Endothelial cell of umbilical vein (primary cell): ENCODE measurements at regions not wholly inside any gene's neighbourhood (a gene's known extent, or its start where the extent isn't known, plus 50 kb on each side); places are given as distances from the start of the nearest gene placed in this dataset.

Experiments used
- CTCF ChIP-seq, 2 donors: IDR thresholded peaks; 1 replicate in 1 of 2; 2 replicates in 1 of 2; pipeline ENCODE4 v1.5.1; 2011; ENCODE audit warnings: low read length in 2 of 2, mild to moderate bottlenecking in 2 of 2, moderate library complexity in 2 of 2, control low read depth in 1 of 2, inconsistent platforms in 1 of 2, low read depth in 1 of 2; ENCODE audit not compliant: insufficient read depth in 1 of 2; ENCODE audit errors: extremely low read depth in 1 of 2
- EZH2 ChIP-seq: IDR thresholded peaks from 2 replicates; pipeline ENCODE4 v1.6.1; 2012; ENCODE audit warnings: borderline replicate concordance, low read depth, mild to moderate bottlenecking, moderate library complexity, low read length, inconsistent platforms; ENCODE audit not compliant: severe bottlenecking
- JUN ChIP-seq: IDR thresholded peaks from 2 replicates; pipeline ENCODE4 v1.6.1; 2011; ENCODE audit warnings: borderline replicate concordance, low read depth; ENCODE audit not compliant: insufficient read length, insufficient read depth
- POLR2A ChIP-seq: IDR thresholded peaks from 2 replicates; pipeline ENCODE4 v1.6.1; 2012; ENCODE audit warnings: low read depth, mild to moderate bottlenecking, control low read depth, low read length
- POLR2AphosphoS5 ChIP-seq: IDR thresholded peaks from 2 replicates; pipeline ENCODE4 v1.6.1; 2012; ENCODE audit warnings: low read depth, mild to moderate bottlenecking, control low read depth, low read length, moderate library complexity; ENCODE audit not compliant: insufficient read depth

DNA sequence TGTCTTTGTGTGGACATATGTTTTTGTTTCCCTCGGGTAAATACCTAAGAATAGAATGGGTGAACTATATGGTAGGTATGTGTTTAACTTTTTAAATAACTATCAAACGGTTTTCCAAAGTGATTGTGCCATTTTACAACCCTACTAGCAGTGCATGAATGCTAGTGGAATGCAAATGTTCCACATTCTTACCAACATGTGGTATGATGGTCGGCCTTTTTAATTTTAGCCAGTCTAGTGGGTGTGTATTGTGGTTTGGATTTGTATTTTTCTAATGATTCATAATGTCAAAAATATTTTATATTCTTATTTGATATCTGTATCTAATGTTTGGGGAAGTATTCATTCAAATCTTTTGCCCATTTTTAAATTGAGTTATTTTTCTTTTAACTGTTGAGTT lies 68.2 kb upstream of the SMAD3 start:
- no peak for TF ChIP-seq CTCF (IDR thresholded peaks at IDR 0.05; ENCODE audit: extremely low read depth in 1 of 2, insufficient read depth in 1 of 2, low read depth in 1 of 2, low read length in 2 of 2)
- TF ChIP-seq EZH2: no peak
- TF ChIP-seq POLR2A: no peak
- no peak for TF ChIP-seq POLR2AphosphoS5
- TF ChIP-seq JUN: no peak
